SU-DHL-6 (cell line): ENCODE measurements at regions not wholly inside any gene's neighbourhood (a gene's known extent, or its start where the extent isn't known, plus 50 kb on each side); places are given as distances from the start of the nearest gene placed in this dataset.

ENCODE experiments used
- H2AFZ ChIP-seq: fragments of 200-600 bp; sonication (generic); 2 replicates; pipeline ENCODE4 v1.6.1; 2014; ENCODE audit warnings: low read depth, mild to moderate bottlenecking, moderate library complexity, mixed read lengths, antibody characterized with exemption, low read length; ENCODE audit not compliant: severe bottlenecking
- H3F3A ChIP-seq: fragments of 200-600 bp; shearing (Covaris generic); 2 replicates; pipeline ENCODE4 v1.6.0; 2016; ENCODE audit warnings: antibody characterized with exemption, mild to moderate bottlenecking; ENCODE audit not compliant: insufficient read depth
- H3K27ac ChIP-seq: fragments of 200-600 bp; sonication (generic); 2 replicates; pipeline ENCODE4 v1.5.1; 2016; ENCODE audit warnings: low read depth, mild to moderate bottlenecking, low read length, moderate library complexity, mixed read lengths
- H3K27me3 ChIP-seq: fragments of 200-600 bp; sonication (generic), shearing (Covaris generic); 2 replicates; pipeline ENCODE4 v1.6.0; 2014; ENCODE audit warnings: mild to moderate bottlenecking, low read length
- H3K36me3 ChIP-seq: fragments of 200-600 bp; sonication (generic); 2 replicates; pipeline ENCODE4 v1.6.1; 2014; ENCODE audit warnings: mild to moderate bottlenecking, low read length, mixed read lengths
- H3K4me2 ChIP-seq: fragments of 300-600, 200-600 bp; shearing (Covaris generic), sonication (generic); 2 replicates; pipeline ENCODE4 v1.6.0; 2014; ENCODE audit warnings: low read length, low read depth, mild to moderate bottlenecking; ENCODE audit not compliant: poor library complexity, severe bottlenecking
- H3K4me3 ChIP-seq: fragments of 200-600 bp; sonication (generic); 2 replicates; pipeline ENCODE4 v1.5.1; 2014; ENCODE audit warnings: antibody characterized with exemption, low read length, mild to moderate bottlenecking, mixed read lengths; ENCODE audit not compliant: insufficient read depth, poor library complexity, severe bottlenecking
- H3K79me2 ChIP-seq: fragments of 200-600 bp; sonication (generic); 2 replicates; pipeline ENCODE4 v1.6.1; 2014; ENCODE audit warnings: mild to moderate bottlenecking, low read length, moderate library complexity; ENCODE audit not compliant: insufficient read depth
- H3K9ac ChIP-seq: fragments of 200-600 bp; sonication (generic); 2 replicates; pipeline ENCODE4 v1.7.0; 2014; ENCODE audit warnings: mild to moderate bottlenecking, low read length
- H3K9me2 ChIP-seq: fragments of 200-600 bp; sonication (generic); replicated peaks from 2 replicates; pipeline ENCODE4 v1.6.1; 2014; ENCODE audit warnings: low read length; ENCODE audit not compliant: insufficient read depth
- H3K9me3 ChIP-seq: fragments of 200-600 bp; sonication (generic); 2 replicates; pipeline ENCODE4 v1.6.1; 2014; ENCODE audit warnings: low read length, mixed read lengths; ENCODE audit not compliant: insufficient read depth
- H4K20me1 ChIP-seq: fragments of 200-600 bp; sonication (generic); 2 replicates; pipeline ENCODE4 v1.6.1; 2014; ENCODE audit warnings: low read depth, mild to moderate bottlenecking, antibody characterized with exemption, low read length, moderate library complexity, mixed read lengths
- EZH2phosphoT487 ChIP-seq: fragments of 200-600 bp; sonication (generic), shearing (Covaris generic); conservative IDR thresholded peaks from 2 replicates; pipeline ENCODE4 v1.6.1; 2018; ENCODE audit warnings: mild to moderate bottlenecking, antibody characterized with exemption, low read length, moderate library complexity, mixed read lengths
- TF ChIP-seq, protein P1 (sequence below): fragments of 200-600 bp; sonication (generic); IDR thresholded peaks from one replicate; pipeline ENCODE4 v1.5.1; 2017; ENCODE audit warnings: antibody characterized with exemption, mild to moderate bottlenecking, low read length, moderate library complexity; ENCODE audit not compliant: insufficient read depth, poor library complexity, severe bottlenecking

- no peak overlapping the region for H3K27ac ChIP-seq
- no peaks in the 10 kb centered on the region for H4K20me1 ChIP-seq
- TF ChIP-seq EZH2phosphoT487, result no peak
- TF ChIP-seq, protein P1, sequence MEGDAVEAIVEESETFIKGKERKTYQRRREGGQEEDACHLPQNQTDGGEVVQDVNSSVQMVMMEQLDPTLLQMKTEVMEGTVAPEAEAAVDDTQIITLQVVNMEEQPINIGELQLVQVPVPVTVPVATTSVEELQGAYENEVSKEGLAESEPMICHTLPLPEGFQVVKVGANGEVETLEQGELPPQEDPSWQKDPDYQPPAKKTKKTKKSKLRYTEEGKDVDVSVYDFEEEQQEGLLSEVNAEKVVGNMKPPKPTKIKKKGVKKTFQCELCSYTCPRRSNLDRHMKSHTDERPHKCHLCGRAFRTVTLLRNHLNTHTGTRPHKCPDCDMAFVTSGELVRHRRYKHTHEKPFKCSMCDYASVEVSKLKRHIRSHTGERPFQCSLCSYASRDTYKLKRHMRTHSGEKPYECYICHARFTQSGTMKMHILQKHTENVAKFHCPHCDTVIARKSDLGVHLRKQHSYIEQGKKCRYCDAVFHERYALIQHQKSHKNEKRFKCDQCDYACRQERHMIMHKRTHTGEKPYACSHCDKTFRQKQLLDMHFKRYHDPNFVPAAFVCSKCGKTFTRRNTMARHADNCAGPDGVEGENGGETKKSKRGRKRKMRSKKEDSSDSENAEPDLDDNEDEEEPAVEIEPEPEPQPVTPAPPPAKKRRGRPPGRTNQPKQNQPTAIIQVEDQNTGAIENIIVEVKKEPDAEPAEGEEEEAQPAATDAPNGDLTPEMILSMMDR, result no peak
- H3K36me3 ChIP-seq, result no peaks in the 10 kb centered on the region
- no peaks in the 10 kb centered on the region for H3K9me3 ChIP-seq
- H3K27me3 ChIP-seq, result no peaks in the 10 kb centered on the region
- H3K9ac ChIP-seq, result no peak overlapping the region
- H3K79me2 ChIP-seq, result no peaks in the 10 kb centered on the region
- H3F3A ChIP-seq, result no peaks in the 10 kb centered on the region
- no peaks in the 10 kb centered on the region for H3K9me2 ChIP-seq
- H3K4me3 ChIP-seq, result no peak overlapping the region
- no peak overlapping the region for H2AFZ ChIP-seq
- no peak overlapping the region for H3K4me2 ChIP-seq
These were observed 1179.8 kb downstream of the SLITRK1 start for GRCh38 chr13:82702513-82702912.

GRCh38 chr13:82701020-82701419 is 1181.3 kb downstream of the SLITRK1 start:
- Histone ChIP-seq H3K79me2 (no peaks in the 10 kb centered on the region), H3K9me2 (no peaks in the 10 kb centered on the region)

GRCh38 chr13:82698941-82699340 is 1183.3 kb downstream of the SLITRK1 start:
- no peaks in the 10 kb centered on the region for H3K9me3 ChIP-seq
- no peaks in the 10 kb centered on the region for H3K36me3 ChIP-seq
- TF ChIP-seq EZH2phosphoT487, result no peak
- TF ChIP-seq, protein P1, result no peak
- no peak overlapping the region for H2AFZ ChIP-seq
- H3K4me3 ChIP-seq, result no peak overlapping the region
- H3K9me2 ChIP-seq, result no peaks in the 10 kb centered on the region
- no peaks in the 10 kb centered on the region for H3K79me2 ChIP-seq
- H3K27ac ChIP-seq, result no peak overlapping the region
- H3K4me2 ChIP-seq, result no peak overlapping the region
- no peaks in the 10 kb centered on the region for H4K20me1 ChIP-seq
- H3K27me3 ChIP-seq, result no peaks in the 10 kb centered on the region
- no peaks in the 10 kb centered on the region for H3F3A ChIP-seq
- H3K9ac ChIP-seq, result no peak overlapping the region

More at GRCh38 chr13:82701020-82701419, 1181.3 kb downstream of the SLITRK1 start:
- H3K27ac ChIP-seq, result no peak overlapping the region
- H3K4me2 ChIP-seq, result no peak overlapping the region
- H3K9me3 ChIP-seq, result no peaks in the 10 kb centered on the region
- no peaks in the 10 kb centered on the region for H3K36me3 ChIP-seq
- H2AFZ ChIP-seq, result no peak overlapping the region
- TF ChIP-seq, protein P1, result no peak
- TF ChIP-seq EZH2phosphoT487, result no peak
- H4K20me1 ChIP-seq, result no peaks in the 10 kb centered on the region
- H3K9ac ChIP-seq, result no peak overlapping the region
- no peak overlapping the region for H3K4me3 ChIP-seq
- no peaks in the 10 kb centered on the region for H3F3A ChIP-seq
- H3K27me3 ChIP-seq, result no peaks in the 10 kb centered on the region

DNA sequence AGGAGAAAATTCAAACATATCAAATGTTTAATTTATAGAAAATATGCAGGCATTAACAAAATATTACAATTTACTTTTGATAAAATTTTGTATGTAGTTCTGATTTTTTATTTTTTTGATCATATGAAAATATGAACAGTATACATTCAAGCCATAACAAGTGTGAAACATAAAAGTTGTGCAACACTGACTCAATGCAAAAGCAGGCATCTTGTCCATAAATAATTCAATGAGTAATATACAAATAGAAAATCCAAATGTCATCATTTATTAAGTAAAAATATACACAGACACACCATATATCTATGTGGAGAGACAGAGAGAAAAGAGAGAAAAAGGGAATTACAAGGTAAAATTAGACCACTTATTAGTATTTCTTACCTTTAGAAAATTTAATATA is 1183.9 kb downstream of the SLITRK1 start:
- no peaks in the 10 kb centered on the region for H3F3A ChIP-seq
- H3K36me3 ChIP-seq, result no peaks in the 10 kb centered on the region
- H3K9ac ChIP-seq, result no peak overlapping the region
- no peaks in the 10 kb centered on the region for H3K9me2 ChIP-seq
- H3K27ac ChIP-seq, result no peak overlapping the region
- H4K20me1 ChIP-seq, result no peaks in the 10 kb centered on the region
- no peaks in the 10 kb centered on the region for H3K27me3 ChIP-seq
- H3K4me2 ChIP-seq, result no peak overlapping the region
- H3K9me3 ChIP-seq, result no peaks in the 10 kb centered on the region
- H3K79me2 ChIP-seq, result no peaks in the 10 kb centered on the region
- no peak for TF ChIP-seq EZH2phosphoT487
- TF ChIP-seq, protein P1, result no peak
- no peak overlapping the region for H2AFZ ChIP-seq
- H3K4me3 ChIP-seq, result no peak overlapping the region
